ENCODE measurements at regions not wholly inside any gene's neighbourhood (a gene's known extent, or its start where the extent isn't known, plus 50 kb on each side); places are given as distances from the start of the nearest gene placed in this dataset.

- in situ Hi-C loops (cut with HindIII; ENCODE audit: low sequenced_read_pairs): no loop called here
- no peak for DNase-seq (ENCODE audit: low read depth)
- TF ChIP-seq CTCF (IDR thresholded peaks at IDR 0.05; ENCODE audit: low read depth, low read length, missing control alignments): no peak
- H3K4me3 ChIP-seq (ENCODE audit: low read depth, low read length): no peak overlapping the region
Measured at GRCh38 chr6:149267513-149268043, 49.9 kb upstream of the TAB2 start.
